ENCODE measurements at regions not wholly inside any gene's neighbourhood (a gene's known extent, or its start where the extent isn't known, plus 50 kb on each side); places are given as distances from the start of the nearest gene placed in this dataset.

GRCh38 chr3:19093084-19093483, 55.2 kb upstream of the KCNH8 start:
- H3K4me1 ChIP-seq (ENCODE audit: insufficient read depth, low read length, severe bottlenecking) = no peaks in the 10 kb centered on the region
- H3K4me3 ChIP-seq (ENCODE audit: low read depth, low read length, poor library complexity, severe bottlenecking) = no peak overlapping the region
- no peaks in the 10 kb centered on the region for H3F3A ChIP-seq (ENCODE audit: insufficient read depth, low read length)
- H3K27me3 ChIP-seq (ENCODE audit: insufficient read depth, low read length) = no peaks in the 10 kb centered on the region
- no peak for TF ChIP-seq CTCF (IDR thresholded peaks at IDR 0.05; ENCODE audit: low read length)
- no peak for TF ChIP-seq EZH2 (IDR thresholded peaks at IDR 0.05; ENCODE audit: borderline replicate concordance, low read length)
- no peak overlapping the region for H3K9ac ChIP-seq (ENCODE audit: low read length)
- no peaks in the 10 kb centered on the region for H3K9me3 ChIP-seq (ENCODE audit: low read length)
- H3K9me2 ChIP-seq (ENCODE audit: low read depth, low read length) = no peaks in the 10 kb centered on the region
- H4K20me1 ChIP-seq (ENCODE audit: insufficient read depth, low read length) = no peaks in the 10 kb centered on the region
- no peak overlapping the region for H2AFZ ChIP-seq (ENCODE audit: low read length)
- no peak overlapping the region for H3K27ac ChIP-seq (ENCODE audit: low read depth, low read length, poor library complexity, severe bottlenecking)
- H3K4me2 ChIP-seq (ENCODE audit: low read length) = no peak overlapping the region
- no peaks in the 10 kb centered on the region for H3K79me2 ChIP-seq (ENCODE audit: insufficient read depth, low read length)
- no peaks in the 10 kb centered on the region for H3K36me3 ChIP-seq (ENCODE audit: insufficient read depth, low read length)

- TF ChIP-seq EZH2 (IDR thresholded peaks at IDR 0.05; ENCODE audit: borderline replicate concordance, low read length) = no peak
- TF ChIP-seq CTCF (IDR thresholded peaks at IDR 0.05; ENCODE audit: low read length) = no peak
- Histone ChIP-seq H3K4me1 (ENCODE audit: insufficient read depth, low read length, severe bottlenecking) (no peaks in the 10 kb centered on the region), H3K9me2 (ENCODE audit: low read depth, low read length) (no peaks in the 10 kb centered on the region), H3K9ac (ENCODE audit: low read length) (no peak overlapping the region), H3K79me2 (ENCODE audit: insufficient read depth, low read length) (no peaks in the 10 kb centered on the region), H3K27me3 (ENCODE audit: insufficient read depth, low read length) (no peaks in the 10 kb centered on the region), H3K9me3 (ENCODE audit: low read length) (no peaks in the 10 kb centered on the region), H3K36me3 (ENCODE audit: insufficient read depth, low read length) (no peaks in the 10 kb centered on the region), H3F3A (ENCODE audit: insufficient read depth, low read length) (no peaks in the 10 kb centered on the region), H2AFZ (ENCODE audit: low read length) (no peak overlapping the region), H3K4me3 (ENCODE audit: low read depth, low read length, poor library complexity, severe bottlenecking) (no peak overlapping the region), H4K20me1 (ENCODE audit: insufficient read depth, low read length) (no peaks in the 10 kb centered on the region), H3K27ac (ENCODE audit: low read depth, low read length, poor library complexity, severe bottlenecking) (no peak overlapping the region), H3K4me2 (ENCODE audit: low read length) (no peak overlapping the region)
These were observed 70.9 kb upstream of the KCNH8 start for GRCh38 chr3:19077388-19077787.

- no peak overlapping the region for H2AFZ ChIP-seq (ENCODE audit: low read length)
- H3K4me1 ChIP-seq (ENCODE audit: insufficient read depth, low read length, severe bottlenecking) = no peaks in the 10 kb centered on the region
- no peak overlapping the region for H3K4me3 ChIP-seq (ENCODE audit: low read depth, low read length, poor library complexity, severe bottlenecking)
- no peaks in the 10 kb centered on the region for H4K20me1 ChIP-seq (ENCODE audit: insufficient read depth, low read length)
- H3K27me3 ChIP-seq (ENCODE audit: insufficient read depth, low read length) = no peaks in the 10 kb centered on the region
- H3K79me2 ChIP-seq (ENCODE audit: insufficient read depth, low read length) = no peaks in the 10 kb centered on the region
- no peak overlapping the region for H3K4me2 ChIP-seq (ENCODE audit: low read length)
- no peaks in the 10 kb centered on the region for H3K36me3 ChIP-seq (ENCODE audit: insufficient read depth, low read length)
- no peak for TF ChIP-seq EZH2 (IDR thresholded peaks at IDR 0.05; ENCODE audit: borderline replicate concordance, low read length)
- no peak overlapping the region for H3K27ac ChIP-seq (ENCODE audit: low read depth, low read length, poor library complexity, severe bottlenecking)
- no peaks in the 10 kb centered on the region for H3K9me3 ChIP-seq (ENCODE audit: low read length)
- no peak overlapping the region for H3K9ac ChIP-seq (ENCODE audit: low read length)
- H3F3A ChIP-seq (ENCODE audit: insufficient read depth, low read length) = no peaks in the 10 kb centered on the region
- H3K9me2 ChIP-seq (ENCODE audit: low read depth, low read length) = no peaks in the 10 kb centered on the region
These were observed 73.3 kb upstream of the KCNH8 start for GRCh38 chr3:19075037-19075436.

- Histone ChIP-seq H3K27ac (ENCODE audit: low read depth, low read length, poor library complexity, severe bottlenecking) (no peak overlapping the region), H3K36me3 (ENCODE audit: insufficient read depth, low read length) (no peaks in the 10 kb centered on the region), H3K9me2 (ENCODE audit: low read depth, low read length) (no peaks in the 10 kb centered on the region), H3K4me3 (ENCODE audit: low read depth, low read length, poor library complexity, severe bottlenecking) (no peak overlapping the region), H3K9ac (ENCODE audit: low read length) (no peak overlapping the region), H4K20me1 (ENCODE audit: insufficient read depth, low read length) (no peaks in the 10 kb centered on the region), H3K9me3 (ENCODE audit: low read length) (no peaks in the 10 kb centered on the region), H3F3A (ENCODE audit: insufficient read depth, low read length) (no peaks in the 10 kb centered on the region), H2AFZ (ENCODE audit: low read length) (no peak overlapping the region), H3K4me1 (ENCODE audit: insufficient read depth, low read length, severe bottlenecking) (no peaks in the 10 kb centered on the region), H3K79me2 (ENCODE audit: insufficient read depth, low read length) (no peaks in the 10 kb centered on the region), H3K4me2 (ENCODE audit: low read length) (no peak overlapping the region), H3K27me3 (ENCODE audit: insufficient read depth, low read length) (no peaks in the 10 kb centered on the region)
- TF ChIP-seq CTCF (IDR thresholded peaks at IDR 0.05; ENCODE audit: low read length) (no peak), EZH2 (IDR thresholded peaks at IDR 0.05; ENCODE audit: borderline replicate concordance, low read length) (no peak)
These were observed 73.9 kb upstream of the KCNH8 start for GRCh38 chr3:19074257-19074900.
